Testis (tissue), 2 donors: ENCODE measurements at regions not wholly inside any gene's neighbourhood (a gene's known extent, or its start where the extent isn't known, plus 50 kb on each side); places are given as distances from the start of the nearest gene placed in this dataset.

ENCODE experiments used
- CTCF ChIP-seq, 3 experiments: fragments of 450-650 bp in 2 of 3; fragments of 200-600 bp in 1 of 3; sonication (generic) in 1 of 3; IDR thresholded peaks; one replicate each; pipeline ENCODE4 v1.5.1; 2016 to 2019; ENCODE audit warnings: antibody characterized with exemption in 3 of 3, mild to moderate bottlenecking in 2 of 3, moderate library complexity in 1 of 3
- POLR2A ChIP-seq: fragments of 450-650 bp; IDR thresholded peaks from one replicate; pipeline ENCODE4 v1.6.1; 2017; ENCODE audit warnings: antibody characterized with exemption, mild to moderate bottlenecking, moderate library complexity

DNA sequence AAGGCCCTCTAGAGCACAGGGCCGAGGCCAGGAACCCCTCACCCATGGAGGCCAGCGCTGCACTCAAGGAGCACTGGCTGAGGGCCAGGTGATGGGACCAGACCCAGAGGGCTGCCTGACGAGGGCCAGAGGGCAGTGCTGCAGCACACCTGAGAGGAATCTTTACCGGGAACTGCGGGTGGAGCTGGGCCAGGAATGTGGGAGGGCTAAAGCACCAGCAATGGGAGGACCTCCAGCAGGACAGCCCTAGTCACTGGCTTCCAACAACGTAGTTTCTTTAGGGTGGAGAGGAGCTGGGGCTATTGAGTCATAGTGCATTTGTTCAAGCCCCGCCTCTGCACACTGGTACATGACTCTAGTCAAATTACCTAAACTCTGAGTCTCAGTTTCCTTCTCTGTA lies 143.4 kb downstream of the TMEM17 start:
- TF ChIP-seq CTCF (IDR thresholded peaks at IDR 0.05), result no peak
- no peak for TF ChIP-seq POLR2A
